ENCODE measurements at regions not wholly inside any gene's neighbourhood (a gene's known extent, or its start where the extent isn't known, plus 50 kb on each side); places are given as distances from the start of the nearest gene placed in this dataset.

DNA sequence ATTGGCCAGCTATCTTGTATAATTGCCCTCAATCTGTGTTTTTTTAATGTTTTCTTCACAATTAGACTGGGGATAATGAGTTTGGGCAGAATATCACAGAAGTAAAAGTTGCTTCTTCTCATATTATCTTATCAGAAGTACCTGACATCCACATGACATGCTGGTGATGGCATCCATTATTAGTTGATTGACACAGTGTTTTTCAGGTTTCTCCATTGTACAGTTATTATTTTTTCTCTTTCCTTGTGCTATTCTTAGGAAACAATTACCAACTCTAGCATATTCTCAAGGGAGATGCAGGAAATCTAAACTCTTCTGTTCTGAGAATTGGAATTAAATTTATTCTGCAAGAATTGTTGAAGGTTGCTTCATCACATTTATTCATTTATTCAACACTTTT lies 1000.1 kb upstream of the LCORL start:
- no peak for TF ChIP-seq CTCF (IDR thresholded peaks at IDR 0.05)
- no peak for TF ChIP-seq POLR2A (IDR thresholded peaks at IDR 0.05)

Data from testis (tissue), 2 donors.